Aorta (tissue), 5 donors: ENCODE measurements at regions not wholly inside any gene's neighbourhood (a gene's known extent, or its start where the extent isn't known, plus 50 kb on each side); places are given as distances from the start of the nearest gene placed in this dataset.

ENCODE experiments used
- ATAC-seq: fragments of 200-7000 bp; cut with Tn5 transposase; one replicate; pipeline ENCODE4 v1.9.1; 2022; ENCODE audit warnings: moderate library complexity; ENCODE audit not compliant: low FRiP score
- DNase-seq, 2 donors: peaks; one replicate each; pipeline ENCODE4 v3.0.0-alpha.2; 2020
- H3K27ac ChIP-seq, 2 donors: one replicate each; pipeline ENCODE4 v1.5.1; 2013; ENCODE audit warnings: low read length in 2 of 2, mild to moderate bottlenecking in 2 of 2, moderate library complexity in 2 of 2, control low read depth in 1 of 2, inconsistent platforms in 1 of 2, low read depth in 1 of 2
- H3K27me3 ChIP-seq, 2 donors: one replicate each; pipeline ENCODE4 v1.6.1; 2013; ENCODE audit warnings: control low read depth in 1 of 2, low read length in 1 of 2, mild to moderate bottlenecking in 1 of 2, moderate library complexity in 1 of 2; ENCODE audit not compliant: insufficient read depth in 2 of 2, control insufficient read depth in 1 of 2
- H3K36me3 ChIP-seq, 2 donors: one replicate each; pipeline ENCODE4 v1.6.1; 2013; ENCODE audit warnings: control low read depth in 1 of 2, low read length in 1 of 2, mild to moderate bottlenecking in 1 of 2; ENCODE audit not compliant: insufficient read depth in 2 of 2, control insufficient read depth in 1 of 2
- H3K4me1 ChIP-seq, 2 donors: one replicate each; pipeline ENCODE4 v1.6.1; 2013; ENCODE audit warnings: low read length in 2 of 2, control low read depth in 1 of 2, mild to moderate bottlenecking in 1 of 2, moderate library complexity in 1 of 2; ENCODE audit not compliant: insufficient read depth in 2 of 2, control insufficient read depth in 1 of 2
- H3K4me3 ChIP-seq, 2 donors: one replicate each; pipeline ENCODE4 v1.5.1; 2013; ENCODE audit warnings: low read length in 2 of 2, control low read depth in 1 of 2, mild to moderate bottlenecking in 1 of 2
- H3K9me3 ChIP-seq: one replicate; pipeline ENCODE4 v1.6.1; 2013; ENCODE audit warnings: mild to moderate bottlenecking, low read length; ENCODE audit not compliant: control insufficient read depth
- WGBS, 2 donors: extraction: QIAGEN DNeasy Blood & Tissue Kit; methylation state at CpG; one replicate each; pipeline ENCODE4 v1.1.7; 2013; 5-methylcytosine and 5-hydroxymethylcytosine counted together
- intact Hi-C, 2 donors: fragments of 100-400 bp; cut with DNase I; formaldehyde crosslinking; loops; one replicate each; pipeline versions ENCODE4 v1.14.2 to v1.15.0; 2022
- donor health status: healthy with polysubstance abuse.
- donor health status: Bipolar disorder and iron deficiency.
- donor health status: DM: no; HTN: no; CAD: no.
- donor health status: DM: no; HTN: no; CAD: no.
- donor health status: DM: yes; HTN: yes; CAD: no.

GRCh38 chr7:17595546-17595945 is 297.1 kb downstream of the AHR start:
- H3K27ac ChIP-seq = no peak overlapping the region
- H3K9me3 ChIP-seq = no peaks in the 10 kb centered on the region
- WGBS, 2 donors = 89 to 90% methylated on average over 1 of the region's 1 CpG
- H3K36me3 ChIP-seq = no peaks in the 10 kb centered on the region
- H3K27me3 ChIP-seq = no peaks in the 10 kb centered on the region
- DNase-seq (no peak), ATAC-seq (no peak)
- no peaks in the 10 kb centered on the region for H3K4me1 ChIP-seq
- intact Hi-C loops = no loop called here
- H3K4me3 ChIP-seq = no peak overlapping the region

GRCh38 chr7:17598305-17598704 is 299.9 kb downstream of the AHR start:
- Histone ChIP-seq H3K4me1 (peaks cover 0 to 2% of the 10 kb centered on the region in 2 donors), H3K27ac (no peak overlapping the region), H3K9me3 (no peaks in the 10 kb centered on the region), H3K4me3 (no peak overlapping the region), H3K36me3 (no peaks in the 10 kb centered on the region), H3K27me3 (no peaks in the 10 kb centered on the region)
- DNase-seq = no peak
- no peak for ATAC-seq
- WGBS, 2 donors = 89 to 93% methylated on average over 3 of the region's 3 CpGs
- intact Hi-C loops = no loop called here

- DNase-seq (no peak), ATAC-seq (no peak)
- Histone ChIP-seq H3K4me3 (no peak overlapping the region), H3K4me1 (peaks cover 0 to 2% of the 10 kb centered on the region in 2 donors), H3K27me3 (no peaks in the 10 kb centered on the region), H3K36me3 (no peaks in the 10 kb centered on the region), H3K9me3 (no peaks in the 10 kb centered on the region), H3K27ac (no peak overlapping the region)
- intact Hi-C loops = no loop called here
These were observed 300.4 kb downstream of the AHR start for GRCh38 chr7:17598846-17599245.

GRCh38 chr7:17599733-17600339 is 301.4 kb downstream of the AHR start:
- ATAC-seq = no peak
- no peaks in the 10 kb centered on the region for H3K9me3 ChIP-seq
- no peak for DNase-seq
- H3K4me3 ChIP-seq = no peak overlapping the region
- no peaks in the 10 kb centered on the region for H3K27me3 ChIP-seq
- intact Hi-C loops = no loop called here
- H3K4me1 ChIP-seq = peaks cover 0 to 2% of the 10 kb centered on the region in 2 donors
- H3K27ac ChIP-seq = peak overlapping the region in 1 of 2 donors; percentile 57
- WGBS, 2 donors = 81% methylated on average over 7 of the region's 7 CpGs
- no peaks in the 10 kb centered on the region for H3K36me3 ChIP-seq

- H3K4me3 ChIP-seq = no peak overlapping the region
- WGBS, 2 donors = 18 to 26% methylated on average over 2 of the region's 2 CpGs
- no peak for ATAC-seq
- H3K27me3 ChIP-seq = no peaks in the 10 kb centered on the region
- peak overlapping the region in 1 of 2 donors; percentile 57 for H3K27ac ChIP-seq
- no peak for DNase-seq
- peaks cover 0 to 2% of the 10 kb centered on the region in 2 donors for H3K4me1 ChIP-seq
- intact Hi-C loops = no loop called here
- H3K36me3 ChIP-seq = no peaks in the 10 kb centered on the region
- H3K9me3 ChIP-seq = no peaks in the 10 kb centered on the region
These were observed 301.9 kb downstream of the AHR start for GRCh38 chr7:17600340-17600752.

GRCh38 chr7:17601921-17602320 is 303.5 kb downstream of the AHR start:
- no peaks in the 10 kb centered on the region for H3K9me3 ChIP-seq
- H3K4me1 ChIP-seq = peaks cover 0 to 2% of the 10 kb centered on the region in 2 donors
- no peaks in the 10 kb centered on the region for H3K27me3 ChIP-seq
- no peaks in the 10 kb centered on the region for H3K36me3 ChIP-seq
- intact Hi-C loops = no loop called here
- no peak overlapping the region for H3K4me3 ChIP-seq
- ATAC-seq = no peak
- no peak for DNase-seq
- WGBS, 2 donors = 88 to 97% methylated on average over 1 of the region's 1 CpG
- H3K27ac ChIP-seq = no peak overlapping the region

GRCh38 chr7:17608114-17608833 is 309.8 kb downstream of the AHR start:
- intact Hi-C loops = no loop called here
- H3K27me3 ChIP-seq = no peaks in the 10 kb centered on the region
- no peak for DNase-seq
- H3K9me3 ChIP-seq = no peaks in the 10 kb centered on the region
- H3K27ac ChIP-seq = no peak overlapping the region
- ATAC-seq = no peak
- no peaks in the 10 kb centered on the region for H3K4me1 ChIP-seq
- no peak overlapping the region for H3K4me3 ChIP-seq
- WGBS, 2 donors = 80 to 85% methylated on average over 1 of the region's 1 CpG
- H3K36me3 ChIP-seq = no peaks in the 10 kb centered on the region

GRCh38 chr7:17611611-17612010 is 313.2 kb downstream of the AHR start:
- 35 to 39% methylated on average over 4 of the region's 4 CpGs for WGBS, 2 donors
- H3K27ac ChIP-seq = no peak overlapping the region
- no peaks in the 10 kb centered on the region for H3K36me3 ChIP-seq
- DNase-seq = no peak
- no peak for ATAC-seq
- H3K4me3 ChIP-seq = no peak overlapping the region
- intact Hi-C loops = no loop called here
- H3K9me3 ChIP-seq = no peaks in the 10 kb centered on the region
- H3K4me1 ChIP-seq = no peaks in the 10 kb centered on the region
- no peaks in the 10 kb centered on the region for H3K27me3 ChIP-seq

GRCh38 chr7:17613338-17614041 is 315.0 kb downstream of the AHR start:
- no peak overlapping the region for H3K27ac ChIP-seq
- no peaks in the 10 kb centered on the region for H3K9me3 ChIP-seq
- H3K36me3 ChIP-seq = no peaks in the 10 kb centered on the region
- intact Hi-C loops = no loop called here
- no peak overlapping the region for H3K4me3 ChIP-seq
- no peaks in the 10 kb centered on the region for H3K27me3 ChIP-seq
- H3K4me1 ChIP-seq = no peaks in the 10 kb centered on the region
- ATAC-seq (no peak), DNase-seq (no peak)
- WGBS, 2 donors = 96% methylated on average over 2 of the region's 2 CpGs
